ENCODE measurements at regions not wholly inside any gene's neighbourhood (a gene's known extent, or its start where the extent isn't known, plus 50 kb on each side); places are given as distances from the start of the nearest gene placed in this dataset.

GRCh38 chrX:27078371-27078770 lies 384.8 kb downstream of the PPP4R3C start:
- POLR2A ChIA-PET, result no interaction called here
- in situ Hi-C loops (cut with MboI), result no loop called here
- RAD21 ChIA-PET (ENCODE audit: unreplicated experiment), result no interaction called here
- Histone ChIP-seq H4K20me1 (ENCODE audit: control insufficient read depth, insufficient read depth) (no peaks in the 10 kb centered on the region), H3K4me3 (no peak overlapping the region), H3K79me2 (ENCODE audit: control insufficient read depth, insufficient read depth, low read length) (no peaks in the 10 kb centered on the region), H3K9ac (ENCODE audit: control insufficient read depth, insufficient read depth, low read length) (no peak overlapping the region), H3K4me1 (ENCODE audit: control insufficient read depth, insufficient read depth, low read length) (no peaks in the 10 kb centered on the region), H3K27ac (ENCODE audit: control insufficient read depth, insufficient read depth) (no peak overlapping the region), H3K27me3 (replicated peaks in 1 of 2; ENCODE audit: control insufficient read depth in 2 of 2, insufficient read depth in 2 of 2, low read length in 1 of 2) (no peaks in the 10 kb centered on the region), H2AFZ (ENCODE audit: control insufficient read depth, low read depth, low read length) (no peak overlapping the region), H3K4me2 (ENCODE audit: control insufficient read depth, insufficient read depth) (no peak overlapping the region), H3K36me3 (ENCODE audit: control insufficient read depth in 2 of 2, insufficient read depth in 2 of 2, low read length in 1 of 2) (no peaks in the 10 kb centered on the region), H3K9me3 (replicated peaks; ENCODE audit: control insufficient read depth, insufficient read depth, low read length) (no peaks in the 10 kb centered on the region)
- CTCF ChIA-PET, result no interaction called here
- FAIRE-seq, result no peak
- intact Hi-C loops (cut with micrococcal nuclease; ENCODE audit: unreplicated experiment), result no loop called here
- no TSS peak for BruUV-seq (replicated peaks)
- SMC1A ChIA-PET (ENCODE audit: uncharacterized antibody, unreplicated experiment), result no interaction called here
- WGBS (ENCODE audit: insufficient coverage, insufficient replicate concordance, low lambda C conversion rate, missing lambda C conversion rate), result 0% methylated on average over 1 of the region's 1 CpG
- no peak for TF ChIP-seq JUND (IDR thresholded peaks at IDR 0.05; ENCODE audit: low read depth, low read length)
- no peak for TF ChIP-seq MYB (IDR thresholded peaks at IDR 0.05; ENCODE audit: borderline replicate concordance, low read depth, low read length)
- no peak for TF ChIP-seq SPI1 (IDR thresholded peaks at IDR 0.05; ENCODE audit: borderline replicate concordance, insufficient read depth, low read depth, low read length)
- TF ChIP-seq PAX8 (IDR thresholded peaks at IDR 0.05), result no peak
- TF ChIP-seq NBN (IDR thresholded peaks at IDR 0.05), result no peak
- no peak for TF ChIP-seq E2F8 (IDR thresholded peaks at IDR 0.05; ENCODE audit: low read depth, partially characterized antibody)
- TF ChIP-seq TCF7 (IDR thresholded peaks at IDR 0.05; ENCODE audit: borderline replicate concordance), result no peak
- TF ChIP-seq CEBPB (IDR thresholded peaks at IDR 0.05; ENCODE audit: borderline replicate concordance in 1 of 2, low read depth in 2 of 2, low read length in 2 of 2), result no peak
- TF ChIP-seq KAT2A (conservative IDR thresholded peaks at IDR 0.05; ENCODE audit: control insufficient read depth, low read depth, low read length), result no peak
- TF ChIP-seq CTCF (IDR thresholded peaks at IDR 0.05 in 2 of 3, conservative IDR thresholded peaks at IDR 0.05 in 1 of 3; ENCODE audit: control insufficient read depth in 2 of 3, extremely low read depth in 1 of 3, insufficient read depth in 1 of 3, low read depth in 3 of 3, low read length in 3 of 3), result no peak
- no peak for TF ChIP-seq RBBP5 (conservative IDR thresholded peaks at IDR 0.05)
- TF ChIP-seq CHD4 (IDR thresholded peaks at IDR 0.05), result no peak
- no peak for TF ChIP-seq EED (IDR thresholded peaks at IDR 0.05; ENCODE audit: low read depth)
- no peak for TF ChIP-seq RFX5 (IDR thresholded peaks at IDR 0.05; ENCODE audit: low read depth, low read length)
- no peak for DNase-seq (ENCODE audit: low read depth, low spot score)
- no peak for ATAC-seq

Measured in GM12878 (cell line).